Panc1 (cell line): ENCODE measurements at regions not wholly inside any gene's neighbourhood (a gene's known extent, or its start where the extent isn't known, plus 50 kb on each side); places are given as distances from the start of the nearest gene placed in this dataset.

Experiments used
- POLR2AphosphoS5 ChIP-seq: IDR thresholded peaks from 2 replicates; pipeline ENCODE4 v1.6.1; 2012; ENCODE audit warnings: mild to moderate bottlenecking, low read depth, low read length, moderate library complexity
- SIN3A ChIP-seq: IDR thresholded peaks from 2 replicates; pipeline ENCODE4 v1.6.1; 2012; ENCODE audit warnings: low read depth, mild to moderate bottlenecking, low read length, moderate library complexity, borderline replicate concordance; ENCODE audit not compliant: insufficient read depth
- TCF7L2 ChIP-seq: IDR thresholded peaks from 2 replicates; pipeline ENCODE4 v1.6.1; 2011; ENCODE audit warnings: mild to moderate bottlenecking, low read depth, low read length, inconsistent platforms
- TF ChIP-seq, protein P1 (sequence below): fragments of 450-650 bp; IDR thresholded peaks from 2 replicates; pipeline ENCODE4 v1.5.1; 2017; ENCODE audit warnings: mild to moderate bottlenecking
- TF ChIP-seq, protein P2 (sequence below), 2 experiments: IDR thresholded peaks; 2 replicates each; pipeline ENCODE4 v1.6.1; 2011 to 2012; ENCODE audit warnings: low read depth in 2 of 2, control low read depth in 1 of 2, low read length in 1 of 2, mild to moderate bottlenecking in 1 of 2, moderate library complexity in 1 of 2; ENCODE audit not compliant: insufficient read depth in 1 of 2

DNA sequence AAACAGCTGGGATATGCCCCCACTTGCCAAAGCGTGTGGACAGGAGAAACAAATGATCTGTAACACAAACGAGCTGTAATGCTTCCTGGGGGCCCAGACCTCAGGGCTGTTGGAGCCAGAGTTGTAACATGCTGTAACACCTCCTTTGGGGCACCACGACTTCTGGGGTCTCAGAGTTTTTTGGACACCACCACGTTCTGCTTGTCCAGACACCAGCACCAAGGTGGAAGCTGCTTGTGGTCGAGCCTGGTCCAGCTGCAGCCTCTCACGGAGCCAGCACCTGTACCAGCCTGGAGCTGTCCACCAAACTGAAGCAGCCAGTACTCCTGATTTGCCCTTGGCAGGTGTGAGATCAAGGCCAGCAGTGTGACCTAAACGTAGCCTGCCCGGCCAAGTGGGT lies 879.4 kb downstream of the SLC6A15 start:
- TF ChIP-seq, protein P1, sequence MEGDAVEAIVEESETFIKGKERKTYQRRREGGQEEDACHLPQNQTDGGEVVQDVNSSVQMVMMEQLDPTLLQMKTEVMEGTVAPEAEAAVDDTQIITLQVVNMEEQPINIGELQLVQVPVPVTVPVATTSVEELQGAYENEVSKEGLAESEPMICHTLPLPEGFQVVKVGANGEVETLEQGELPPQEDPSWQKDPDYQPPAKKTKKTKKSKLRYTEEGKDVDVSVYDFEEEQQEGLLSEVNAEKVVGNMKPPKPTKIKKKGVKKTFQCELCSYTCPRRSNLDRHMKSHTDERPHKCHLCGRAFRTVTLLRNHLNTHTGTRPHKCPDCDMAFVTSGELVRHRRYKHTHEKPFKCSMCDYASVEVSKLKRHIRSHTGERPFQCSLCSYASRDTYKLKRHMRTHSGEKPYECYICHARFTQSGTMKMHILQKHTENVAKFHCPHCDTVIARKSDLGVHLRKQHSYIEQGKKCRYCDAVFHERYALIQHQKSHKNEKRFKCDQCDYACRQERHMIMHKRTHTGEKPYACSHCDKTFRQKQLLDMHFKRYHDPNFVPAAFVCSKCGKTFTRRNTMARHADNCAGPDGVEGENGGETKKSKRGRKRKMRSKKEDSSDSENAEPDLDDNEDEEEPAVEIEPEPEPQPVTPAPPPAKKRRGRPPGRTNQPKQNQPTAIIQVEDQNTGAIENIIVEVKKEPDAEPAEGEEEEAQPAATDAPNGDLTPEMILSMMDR: no peak
- TF ChIP-seq POLR2AphosphoS5 (no peak), TCF7L2 (no peak), SIN3A (no peak)
- TF ChIP-seq, protein P2, sequence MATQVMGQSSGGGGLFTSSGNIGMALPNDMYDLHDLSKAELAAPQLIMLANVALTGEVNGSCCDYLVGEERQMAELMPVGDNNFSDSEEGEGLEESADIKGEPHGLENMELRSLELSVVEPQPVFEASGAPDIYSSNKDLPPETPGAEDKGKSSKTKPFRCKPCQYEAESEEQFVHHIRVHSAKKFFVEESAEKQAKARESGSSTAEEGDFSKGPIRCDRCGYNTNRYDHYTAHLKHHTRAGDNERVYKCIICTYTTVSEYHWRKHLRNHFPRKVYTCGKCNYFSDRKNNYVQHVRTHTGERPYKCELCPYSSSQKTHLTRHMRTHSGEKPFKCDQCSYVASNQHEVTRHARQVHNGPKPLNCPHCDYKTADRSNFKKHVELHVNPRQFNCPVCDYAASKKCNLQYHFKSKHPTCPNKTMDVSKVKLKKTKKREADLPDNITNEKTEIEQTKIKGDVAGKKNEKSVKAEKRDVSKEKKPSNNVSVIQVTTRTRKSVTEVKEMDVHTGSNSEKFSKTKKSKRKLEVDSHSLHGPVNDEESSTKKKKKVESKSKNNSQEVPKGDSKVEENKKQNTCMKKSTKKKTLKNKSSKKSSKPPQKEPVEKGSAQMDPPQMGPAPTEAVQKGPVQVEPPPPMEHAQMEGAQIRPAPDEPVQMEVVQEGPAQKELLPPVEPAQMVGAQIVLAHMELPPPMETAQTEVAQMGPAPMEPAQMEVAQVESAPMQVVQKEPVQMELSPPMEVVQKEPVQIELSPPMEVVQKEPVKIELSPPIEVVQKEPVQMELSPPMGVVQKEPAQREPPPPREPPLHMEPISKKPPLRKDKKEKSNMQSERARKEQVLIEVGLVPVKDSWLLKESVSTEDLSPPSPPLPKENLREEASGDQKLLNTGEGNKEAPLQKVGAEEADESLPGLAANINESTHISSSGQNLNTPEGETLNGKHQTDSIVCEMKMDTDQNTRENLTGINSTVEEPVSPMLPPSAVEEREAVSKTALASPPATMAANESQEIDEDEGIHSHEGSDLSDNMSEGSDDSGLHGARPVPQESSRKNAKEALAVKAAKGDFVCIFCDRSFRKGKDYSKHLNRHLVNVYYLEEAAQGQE (IDR thresholded peaks at IDR 0.05; ENCODE audit: insufficient read depth in 1 of 2, low read depth in 2 of 2, low read length in 1 of 2): no peak
